BJ (cell line): ENCODE measurements at regions not wholly inside any gene's neighbourhood (a gene's known extent, or its start where the extent isn't known, plus 50 kb on each side); places are given as distances from the start of the nearest gene placed in this dataset.

Experiments used
- CTCF ChIA-PET: fragments of 350-600 bp; formaldehyde crosslinking; extraction: SDS; loops from one replicate; lab custom pipeline; 2021; ENCODE audit warnings: antibody characterized with exemption, inconsistent platforms; lab: Yijun Ruan, JAX
- POLR2A ChIA-PET: fragments of 300-600 bp; sonication (Branson Sonifier 250); formaldehyde crosslinking; extraction: SDS; loops from one replicate; lab custom pipeline; 2021; ENCODE audit warnings: antibody characterized with exemption; lab: Charles Lee
- DNase-seq: peaks from one replicate; pipeline ENCODE4 v3.0.0-alpha.2; 2011; ENCODE audit warnings: low read depth
- H3K27me3 ChIP-seq: 2 replicates; pipeline ENCODE4 v1.6.0; 2011; ENCODE audit warnings: low read length; ENCODE audit not compliant: control insufficient read depth, insufficient read depth
- H3K36me3 ChIP-seq: 2 replicates; pipeline ENCODE4 v1.5.1; 2011; ENCODE audit warnings: low read length; ENCODE audit not compliant: control insufficient read depth, insufficient read depth
- H3K4me3 ChIP-seq: 2 replicates; pipeline ENCODE4 v1.5.1; 2011; ENCODE audit warnings: low read depth, mild to moderate bottlenecking, control low read depth, low read length
- CTCF ChIP-seq: IDR thresholded peaks from 2 replicates; pipeline ENCODE4 v1.5.1; 2011; ENCODE audit warnings: low read depth, mild to moderate bottlenecking, control low read depth, inconsistent platforms, low read length, moderate library complexity; ENCODE audit not compliant: insufficient read depth

GRCh38 chr4:13930155-13930554 is 302.6 kb upstream of the BOD1L1 start:
- Histone ChIP-seq H3K27me3 (no peaks in the 10 kb centered on the region), H3K4me3 (no peak overlapping the region), H3K36me3 (no peaks in the 10 kb centered on the region)
- POLR2A ChIA-PET = no interaction called here
- TF ChIP-seq CTCF = no peak
- no peak for DNase-seq
- CTCF ChIA-PET = interaction anchor here (0.6 kb wide), 1 partner anchor 230 kb away, joined by 3 read pairs; no protein-coding TSS in a partner anchor

GRCh38 chr4:13933191-13933590 is 305.7 kb upstream of the BOD1L1 start:
- no peak overlapping the region for H3K4me3 ChIP-seq
- no peaks in the 10 kb centered on the region for H3K36me3 ChIP-seq
- H3K27me3 ChIP-seq = no peaks in the 10 kb centered on the region
- ChIA-PET CTCF (interaction anchor here (0.7 to 1.9 kb wide), 5 partner anchors 11 to 277 kb away, joined by 3 to 9 read pairs (median 3); no protein-coding TSS in a partner anchor), POLR2A (interaction anchor here (0.6 kb wide), 2 partner anchors 11 to 14 kb away, joined by 3 to 4 read pairs; no protein-coding TSS in a partner anchor)
- peak; percentile 39 for TF ChIP-seq CTCF
- no peak for DNase-seq

- H3K4me3 ChIP-seq = no peak overlapping the region
- no peaks in the 10 kb centered on the region for H3K36me3 ChIP-seq
- no peaks in the 10 kb centered on the region for H3K27me3 ChIP-seq
- ChIA-PET POLR2A (no interaction called here), CTCF (interaction anchor here (1.5 kb wide), 1 partner anchor 27 kb away, joined by 6 read pairs; no protein-coding TSS in a partner anchor)
- no peak for DNase-seq
- no peak for TF ChIP-seq CTCF
Observed at GRCh38 chr4:13938299-13938698, 310.8 kb upstream of the BOD1L1 start.

- POLR2A ChIA-PET = no interaction called here
- DNase-seq = no peak
- H3K27me3 ChIP-seq = no peaks in the 10 kb centered on the region
- H3K4me3 ChIP-seq = no peak overlapping the region
- no peaks in the 10 kb centered on the region for H3K36me3 ChIP-seq
- CTCF ChIA-PET = no interaction called here
- no peak for TF ChIP-seq CTCF
Observed at GRCh38 chr4:13940921-13941320, 313.4 kb upstream of the BOD1L1 start.

GRCh38 chr4:13942977-13943376 is 315.5 kb upstream of the BOD1L1 start:
- CTCF ChIA-PET = no interaction called here
- no peak for TF ChIP-seq CTCF
- no peaks in the 10 kb centered on the region for H3K27me3 ChIP-seq
- POLR2A ChIA-PET = no interaction called here
- no peak for DNase-seq
- H3K36me3 ChIP-seq = no peaks in the 10 kb centered on the region
- no peak overlapping the region for H3K4me3 ChIP-seq
